ENCODE measurements at regions not wholly inside any gene's neighbourhood (a gene's known extent, or its start where the extent isn't known, plus 50 kb on each side); places are given as distances from the start of the nearest gene placed in this dataset.

DNA sequence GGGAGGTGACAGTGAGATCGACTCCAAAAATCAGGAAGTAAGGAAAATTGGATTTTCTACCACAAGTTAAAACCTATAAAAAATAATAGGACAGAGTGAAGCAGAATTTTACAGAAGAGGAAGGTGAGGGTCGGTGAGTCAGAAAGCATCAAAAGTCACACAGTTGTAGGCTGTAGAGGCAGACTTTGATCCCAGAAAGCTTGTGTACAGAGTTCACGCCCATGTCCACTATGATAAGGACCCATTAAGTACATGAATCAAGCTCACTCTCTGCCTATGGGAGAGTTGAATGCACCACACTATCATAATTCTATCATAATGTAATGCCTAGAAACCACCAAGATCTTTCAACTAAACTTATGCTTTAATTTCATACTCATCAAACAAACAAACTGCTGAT, 291.2 kb downstream of the PRELID2 start:
- TF ChIP-seq EZH2 (IDR thresholded peaks at IDR 0.05; ENCODE audit: borderline replicate concordance, low read depth, low read length, severe bottlenecking): no peak
- TF ChIP-seq, protein P1, sequence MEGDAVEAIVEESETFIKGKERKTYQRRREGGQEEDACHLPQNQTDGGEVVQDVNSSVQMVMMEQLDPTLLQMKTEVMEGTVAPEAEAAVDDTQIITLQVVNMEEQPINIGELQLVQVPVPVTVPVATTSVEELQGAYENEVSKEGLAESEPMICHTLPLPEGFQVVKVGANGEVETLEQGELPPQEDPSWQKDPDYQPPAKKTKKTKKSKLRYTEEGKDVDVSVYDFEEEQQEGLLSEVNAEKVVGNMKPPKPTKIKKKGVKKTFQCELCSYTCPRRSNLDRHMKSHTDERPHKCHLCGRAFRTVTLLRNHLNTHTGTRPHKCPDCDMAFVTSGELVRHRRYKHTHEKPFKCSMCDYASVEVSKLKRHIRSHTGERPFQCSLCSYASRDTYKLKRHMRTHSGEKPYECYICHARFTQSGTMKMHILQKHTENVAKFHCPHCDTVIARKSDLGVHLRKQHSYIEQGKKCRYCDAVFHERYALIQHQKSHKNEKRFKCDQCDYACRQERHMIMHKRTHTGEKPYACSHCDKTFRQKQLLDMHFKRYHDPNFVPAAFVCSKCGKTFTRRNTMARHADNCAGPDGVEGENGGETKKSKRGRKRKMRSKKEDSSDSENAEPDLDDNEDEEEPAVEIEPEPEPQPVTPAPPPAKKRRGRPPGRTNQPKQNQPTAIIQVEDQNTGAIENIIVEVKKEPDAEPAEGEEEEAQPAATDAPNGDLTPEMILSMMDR (IDR thresholded peaks at IDR 0.05; ENCODE audit: borderline replicate concordance, extremely low read depth, low read length, poor library complexity, severe bottlenecking): no peak
